Neural progenitor cell (in vitro differentiated cells): ENCODE measurements at regions not wholly inside any gene's neighbourhood (a gene's known extent, or its start where the extent isn't known, plus 50 kb on each side); places are given as distances from the start of the nearest gene placed in this dataset.

Experiments
- CTCF ChIP-seq: fragments of 200-600 bp; sonication (generic); IDR thresholded peaks from 2 replicates; pipeline ENCODE4 v1.5.1; 2017; ENCODE audit warnings: antibody characterized with exemption, mild to moderate bottlenecking
- EZH2 ChIP-seq: fragments of 200-600 bp; sonication (generic); IDR thresholded peaks from 2 replicates; pipeline ENCODE4 v1.6.1; 2017; ENCODE audit warnings: antibody characterized with exemption, mild to moderate bottlenecking, moderate library complexity

- TF ChIP-seq CTCF (no peak), EZH2 (no peak)
Measured at GRCh38 chr7:423312-424260, 96.1 kb downstream of the PDGFA start.
